GM13976 (cell line): ENCODE measurements at regions not wholly inside any gene's neighbourhood (a gene's known extent, or its start where the extent isn't known, plus 50 kb on each side); places are given as distances from the start of the nearest gene placed in this dataset.

Source experiments
- DNase-seq: peaks from one replicate; pipeline ENCODE4 v3.0.0; 2012; ENCODE audit warnings: low spot score
- in situ Hi-C: fragments of 300-500 bp; cut with MboI; formaldehyde crosslinking; loops from one replicate; pipeline ENCODE4 v1.12.0; 2022; ENCODE audit warnings: low sequenced_read_pairs, mixed read lengths, inconsistent platforms; ENCODE audit not compliant: unreplicated experiment
- TF ChIP-seq, protein P1 (sequence below): IDR thresholded peaks from 2 replicates; pipeline ENCODE4 v1.5.1; 2012; ENCODE audit warnings: borderline replicate concordance, mild to moderate bottlenecking; ENCODE audit not compliant: insufficient read depth; ENCODE audit errors: extremely low read depth, missing control alignments, control extremely low read depth

DNA sequence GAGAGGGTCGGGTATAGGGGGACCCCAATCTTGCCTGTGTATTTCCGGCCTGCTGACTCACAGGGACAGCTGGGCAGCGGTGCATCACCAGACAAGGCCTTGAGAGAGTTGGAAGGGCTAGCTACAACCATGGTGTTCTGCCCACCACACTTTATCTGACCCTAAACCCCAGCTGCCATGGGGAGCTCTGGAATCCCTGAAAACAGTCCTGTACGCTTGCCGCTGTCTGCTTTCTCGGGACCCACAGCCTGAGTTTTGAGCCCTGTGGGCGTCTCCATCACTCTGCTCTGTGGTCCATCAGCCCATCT lies 100.4 kb upstream of the GSE1 start:
- in situ Hi-C loops = no loop called here
- TF ChIP-seq, protein P1, sequence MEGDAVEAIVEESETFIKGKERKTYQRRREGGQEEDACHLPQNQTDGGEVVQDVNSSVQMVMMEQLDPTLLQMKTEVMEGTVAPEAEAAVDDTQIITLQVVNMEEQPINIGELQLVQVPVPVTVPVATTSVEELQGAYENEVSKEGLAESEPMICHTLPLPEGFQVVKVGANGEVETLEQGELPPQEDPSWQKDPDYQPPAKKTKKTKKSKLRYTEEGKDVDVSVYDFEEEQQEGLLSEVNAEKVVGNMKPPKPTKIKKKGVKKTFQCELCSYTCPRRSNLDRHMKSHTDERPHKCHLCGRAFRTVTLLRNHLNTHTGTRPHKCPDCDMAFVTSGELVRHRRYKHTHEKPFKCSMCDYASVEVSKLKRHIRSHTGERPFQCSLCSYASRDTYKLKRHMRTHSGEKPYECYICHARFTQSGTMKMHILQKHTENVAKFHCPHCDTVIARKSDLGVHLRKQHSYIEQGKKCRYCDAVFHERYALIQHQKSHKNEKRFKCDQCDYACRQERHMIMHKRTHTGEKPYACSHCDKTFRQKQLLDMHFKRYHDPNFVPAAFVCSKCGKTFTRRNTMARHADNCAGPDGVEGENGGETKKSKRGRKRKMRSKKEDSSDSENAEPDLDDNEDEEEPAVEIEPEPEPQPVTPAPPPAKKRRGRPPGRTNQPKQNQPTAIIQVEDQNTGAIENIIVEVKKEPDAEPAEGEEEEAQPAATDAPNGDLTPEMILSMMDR = no peak
- DNase-seq = no peak

- TF ChIP-seq, protein P1 = no peak
- no peak for DNase-seq
- in situ Hi-C loops = no loop called here
Measured at GRCh38 chr16:85513180-85513579, 99.9 kb upstream of the GSE1 start.

- TF ChIP-seq, protein P1 = no peak
- in situ Hi-C loops = no loop called here
- no peak for DNase-seq
Measured at GRCh38 chr16:85513649-85514048, 99.5 kb upstream of the GSE1 start.

DNA sequence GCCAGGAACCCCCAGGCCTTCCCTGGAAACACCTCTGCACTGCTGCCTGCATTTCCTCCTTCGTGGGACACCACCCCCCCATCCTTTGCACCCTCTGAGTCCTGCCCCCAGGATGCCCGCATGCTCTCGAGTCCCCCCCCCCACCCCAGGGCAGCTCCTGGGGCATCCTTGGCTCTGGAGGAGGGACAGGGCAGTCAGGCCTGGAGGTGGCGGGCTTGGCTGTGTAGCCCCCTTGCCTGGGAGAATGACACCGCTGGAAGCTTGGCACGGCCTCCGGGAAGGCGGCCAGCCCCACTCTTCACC lies 98.9 kb upstream of the GSE1 start:
- TF ChIP-seq, protein P1 = no peak
- no peak for DNase-seq
- in situ Hi-C loops = no loop called here

DNA sequence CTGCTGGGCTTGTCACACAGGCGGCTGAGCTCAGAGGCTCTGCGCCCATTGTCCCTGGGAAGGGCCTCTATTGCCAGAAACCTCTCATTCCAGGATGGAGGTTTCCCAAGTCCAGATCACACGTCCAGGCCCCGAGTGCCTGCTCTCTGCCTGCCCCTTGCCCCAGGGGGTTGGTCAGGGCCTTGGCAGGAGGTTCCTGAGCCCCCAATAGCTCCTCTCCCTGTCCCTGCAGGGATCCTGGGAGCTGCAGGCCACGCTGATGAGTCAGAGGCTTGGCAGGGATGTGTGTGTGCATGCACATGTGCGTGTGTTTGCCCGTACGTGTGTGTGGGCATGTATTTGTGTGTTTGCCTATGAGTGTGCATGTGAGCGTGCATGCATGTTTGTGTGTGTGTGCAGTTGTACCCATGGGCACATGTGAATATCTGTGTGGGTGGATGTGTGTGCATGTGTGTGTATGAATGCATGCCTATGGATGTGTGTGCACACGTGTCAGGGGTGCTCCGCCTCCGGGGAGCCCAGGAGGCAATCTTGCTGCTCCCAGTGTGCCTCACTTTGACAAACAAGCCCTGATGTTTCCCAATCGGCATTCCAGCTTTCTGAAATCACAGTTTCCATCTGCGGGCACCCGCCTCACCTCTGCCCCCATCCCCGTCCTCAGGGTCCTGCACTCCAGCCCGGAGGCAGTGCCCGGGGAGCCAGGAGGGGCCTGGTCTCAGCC lies 98.4 kb upstream of the GSE1 start:
- TF ChIP-seq, protein P1 = no peak
- in situ Hi-C loops = no loop called here
- DNase-seq = no peak

DNA sequence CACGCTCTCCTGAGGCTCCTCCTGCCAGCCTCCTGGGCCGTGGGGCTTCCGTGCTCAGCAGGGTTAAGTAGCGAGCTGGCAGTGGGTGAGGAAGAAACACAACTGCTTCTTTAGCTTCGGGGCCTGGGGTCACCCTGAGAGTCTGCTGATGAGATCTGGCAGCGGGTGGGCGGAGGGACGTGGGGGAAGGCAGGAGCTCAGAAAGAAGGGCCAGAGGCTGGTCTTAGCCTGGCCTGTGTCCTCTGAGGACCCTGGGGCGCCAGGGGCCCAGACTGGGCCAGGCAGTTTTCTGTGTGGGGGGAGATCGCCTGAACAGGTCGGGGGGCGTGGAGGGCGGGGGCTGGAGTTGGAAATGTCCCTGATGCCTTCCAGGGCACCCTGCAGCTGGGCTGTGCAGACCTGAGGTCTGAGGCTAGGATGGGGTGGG lies 97.8 kb upstream of the GSE1 start:
- no peak for DNase-seq
- in situ Hi-C loops = no loop called here
- TF ChIP-seq, protein P1 = no peak
